RPMI8226 (cell line): ENCODE measurements at regions not wholly inside any gene's neighbourhood (a gene's known extent, or its start where the extent isn't known, plus 50 kb on each side); places are given as distances from the start of the nearest gene placed in this dataset.
"Not testable (repeated sequence)": the region's sequence is repeated elsewhere in the genome, so short reads cannot be mapped to it uniquely, and the experiment has no call there.

Experiments used
- DNase-seq: peaks from one replicate; pipeline ENCODE4 v3.0.0-alpha.2; 2015

GRCh38 chr20:16801919-16802651, 53.9 kb downstream of the OTOR start:
- peak; percentile 71 for DNase-seq

GRCh38 chr20:16802652-16802935, 54.4 kb downstream of the OTOR start:
- DNase-seq = no peak

DNA sequence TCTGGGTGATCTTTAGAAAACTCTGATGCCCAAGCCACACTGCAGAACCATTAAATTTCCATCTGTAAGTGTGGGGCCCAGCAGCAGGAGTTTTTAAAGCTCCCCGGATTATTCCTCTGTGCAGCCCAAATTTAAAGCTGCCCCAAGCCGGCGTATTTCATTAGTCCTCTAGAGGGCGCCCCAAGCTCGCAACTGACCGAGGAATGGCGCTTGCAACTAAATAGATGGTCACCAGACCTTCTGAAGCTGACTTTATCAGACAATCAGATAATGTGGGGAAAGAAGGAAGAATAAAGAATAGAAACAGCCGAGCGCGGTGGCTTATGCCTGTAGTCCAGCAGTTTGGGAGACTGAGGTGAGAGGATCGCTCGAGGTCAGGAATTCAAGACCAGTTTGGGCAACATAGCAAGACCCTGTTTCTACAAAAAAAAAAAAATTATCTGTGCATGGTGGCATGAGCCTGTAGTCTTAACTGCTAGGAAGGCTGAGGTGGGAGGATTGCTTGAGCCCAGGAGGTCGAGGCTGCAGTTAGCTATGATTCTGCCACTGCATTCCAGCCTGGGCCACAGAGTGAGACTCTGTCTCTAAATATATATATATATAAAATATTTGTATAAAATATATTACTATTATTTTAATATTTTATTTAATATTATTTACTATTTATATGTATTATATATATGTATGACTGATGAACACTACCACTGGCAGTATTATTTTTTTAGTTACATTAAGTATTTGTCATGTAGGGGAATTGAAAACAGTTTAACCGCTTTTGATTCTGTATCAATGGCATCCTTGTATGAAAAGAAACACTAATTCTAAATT, 56.0 kb downstream of the OTOR start:
- peak; percentile 61 for DNase-seq

- no peak for DNase-seq
Measured at GRCh38 chr20:16804793-16805187, 56.6 kb downstream of the OTOR start.

- DNase-seq = no peak
Measured at GRCh38 chr20:16806061-16806460, 57.9 kb downstream of the OTOR start.

DNA sequence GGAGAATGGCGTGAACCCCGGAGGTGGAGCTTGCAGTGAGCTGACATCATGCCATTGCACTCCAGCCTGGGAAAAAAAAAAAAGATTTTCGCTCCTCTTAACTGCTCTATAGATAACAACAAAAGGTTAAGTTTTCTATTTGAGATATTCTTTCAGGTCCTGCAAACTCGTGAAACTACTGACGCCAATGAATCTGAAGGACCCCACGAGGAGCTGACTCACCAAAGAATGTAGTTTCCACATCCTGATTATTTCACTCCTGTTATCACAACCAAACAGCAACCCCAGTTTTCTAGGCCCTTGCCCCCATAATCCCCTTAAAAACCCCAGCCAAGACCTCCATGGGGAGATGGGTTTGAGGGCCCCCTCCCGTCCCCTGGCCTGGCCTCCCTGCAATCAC, 58.7 kb downstream of the OTOR start:
- DNase-seq = no peak

DNA sequence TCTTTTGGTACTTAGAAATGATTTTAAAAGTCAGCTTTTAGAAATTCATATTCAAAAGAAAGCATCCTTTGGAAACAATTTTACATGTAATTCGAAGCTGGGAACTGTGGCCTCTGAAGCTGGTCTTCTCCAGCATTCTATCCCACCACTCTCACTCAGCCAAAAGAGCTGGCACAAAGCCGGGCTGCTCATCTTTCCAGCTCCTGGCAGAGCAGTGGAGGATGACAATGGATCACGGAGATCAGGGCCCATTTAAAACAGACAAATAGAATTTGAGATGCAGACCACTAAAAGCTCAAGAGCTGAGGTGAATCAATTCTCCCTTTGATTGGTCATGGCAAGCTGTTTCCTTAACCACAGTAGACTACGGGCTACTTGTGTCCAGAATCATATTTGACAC, 60.6 kb downstream of the OTOR start:
- no peak for DNase-seq

- DNase-seq = no peak
Measured at GRCh38 chr20:16810216-16810615, 62.1 kb downstream of the OTOR start.

- no peak for DNase-seq
Measured at GRCh38 chr20:16816192-16816591, 68.0 kb downstream of the OTOR start.

- DNase-seq = no peak
Measured at GRCh38 chr20:16819483-16819882, 71.3 kb downstream of the OTOR start.

DNA sequence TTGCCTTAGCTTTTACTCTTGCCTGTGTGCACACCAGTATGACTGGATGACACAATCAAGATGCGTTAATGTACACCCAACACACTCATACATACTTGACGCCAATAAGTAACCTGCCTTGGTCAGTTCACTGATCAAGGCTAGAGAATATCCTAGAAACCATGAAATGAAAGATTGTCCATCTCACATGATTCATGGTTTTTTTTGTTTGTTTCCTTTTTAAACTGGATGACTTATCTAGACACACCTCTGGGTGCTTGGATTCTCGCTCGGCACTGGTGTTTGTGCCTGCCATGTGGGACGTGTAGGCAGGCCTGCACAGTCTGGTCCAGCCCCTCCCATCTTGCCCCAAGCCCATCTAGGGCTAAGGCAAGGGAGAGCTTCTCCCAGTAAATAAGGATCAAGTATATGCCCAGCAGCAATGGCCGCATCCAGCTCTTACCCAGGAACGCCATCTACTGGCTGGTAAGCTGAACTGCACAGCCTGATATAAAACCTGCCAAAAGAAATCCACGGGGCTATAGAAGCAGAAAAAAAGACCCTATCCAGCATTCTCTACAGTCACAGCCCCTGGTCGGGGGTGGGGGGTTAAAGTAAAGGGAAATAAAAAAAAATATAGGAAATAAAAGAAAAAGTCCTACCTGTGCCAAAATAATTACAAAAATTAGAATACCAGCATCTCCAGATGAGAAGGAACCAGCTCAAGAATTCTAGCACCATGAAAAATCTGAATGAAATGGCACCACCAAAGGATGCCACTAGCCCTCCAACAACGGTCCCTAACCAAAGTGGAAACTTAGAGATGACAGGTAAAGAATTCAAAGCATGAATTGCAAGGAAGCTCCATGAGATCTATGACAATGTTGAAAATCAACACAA, 73.3 kb downstream of the OTOR start:
- peak; percentile 56 for DNase-seq

- DNase-seq = no peak
Measured at GRCh38 chr20:16824664-16825063, 76.5 kb downstream of the OTOR start.

GRCh38 chr20:16828666-16829305, 80.6 kb downstream of the OTOR start:
- DNase-seq = no peak

DNA sequence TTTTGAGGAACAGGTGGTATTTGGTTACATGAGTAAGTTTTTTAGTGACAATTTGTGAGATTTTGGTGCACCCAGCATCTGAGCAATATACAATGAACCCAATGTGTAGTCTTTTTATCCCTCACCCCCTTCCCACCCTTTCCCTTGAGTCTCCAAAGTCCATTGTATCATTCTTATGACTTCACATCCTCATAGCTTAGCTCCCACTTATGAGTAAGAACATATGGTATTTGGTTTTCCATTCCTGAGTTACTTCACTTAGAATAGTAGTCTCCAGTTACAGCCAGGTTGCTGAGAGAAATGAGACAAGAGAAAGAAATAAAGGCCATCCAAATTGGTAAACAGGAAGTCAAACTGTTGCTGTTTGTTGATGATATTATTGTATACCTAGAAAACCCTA, 87.5 kb downstream of the OTOR start:
- DNase-seq = not testable (repeated sequence)

DNA sequence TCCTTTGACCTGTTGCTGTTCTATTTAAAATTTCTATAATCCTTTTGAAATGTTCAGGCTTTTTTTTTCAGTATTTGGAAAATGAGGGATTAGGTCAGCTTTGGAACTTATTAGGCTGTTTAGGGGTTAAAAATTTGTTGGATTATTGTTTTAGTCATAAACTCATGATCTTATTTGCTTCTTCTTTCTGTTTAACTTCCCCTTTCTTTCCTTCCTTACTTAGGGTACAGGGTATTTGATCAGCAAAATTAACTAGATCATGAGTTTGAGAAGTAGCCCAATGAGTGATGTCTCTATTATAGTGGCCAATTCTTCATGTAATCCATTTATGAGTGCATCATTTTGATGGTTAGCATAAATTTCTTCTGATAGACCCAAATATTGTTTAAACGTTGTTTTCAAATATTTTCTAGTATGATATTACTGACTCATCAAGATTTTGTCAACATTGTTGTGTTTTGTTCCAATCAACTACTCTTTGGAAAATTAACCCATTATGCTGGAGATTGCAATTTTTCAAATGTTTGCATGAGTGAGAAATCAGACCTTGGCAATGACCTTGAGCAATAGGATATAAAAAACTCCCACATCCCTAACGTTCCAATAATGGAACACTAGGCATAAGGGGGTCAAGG, 94.4 kb downstream of the OTOR start:
- DNase-seq = no peak

- DNase-seq = no peak
Measured at GRCh38 chr20:16844406-16844805, 96.2 kb downstream of the OTOR start.

GRCh38 chr20:16846006-16846405, 97.8 kb downstream of the OTOR start:
- DNase-seq = no peak

- DNase-seq = no peak
Measured at GRCh38 chr20:16848061-16848460, 99.9 kb downstream of the OTOR start.

- no peak for DNase-seq
Measured at GRCh38 chr20:16848526-16848925, 100.4 kb downstream of the OTOR start.

- DNase-seq = no peak
Measured at GRCh38 chr20:16860914-16861313, 112.8 kb downstream of the OTOR start.

DNA sequence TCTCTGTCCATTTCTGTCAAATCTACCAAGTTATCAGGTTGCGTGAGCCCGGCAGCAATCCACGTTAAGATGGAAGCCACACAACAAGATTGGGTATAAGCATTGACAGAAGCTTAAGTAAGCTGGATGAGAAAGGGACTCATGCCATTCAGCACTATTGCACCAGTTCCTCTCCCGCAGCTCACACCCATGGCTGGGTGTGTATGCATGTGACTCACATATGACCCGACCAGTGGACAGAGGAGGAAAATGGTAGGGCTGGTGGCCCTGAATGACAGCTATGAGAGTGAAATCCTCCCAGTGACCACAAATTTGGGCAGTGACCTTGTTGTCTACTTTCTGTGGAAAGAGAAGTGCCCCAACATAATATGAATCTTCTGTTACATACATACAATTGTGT, 113.5 kb downstream of the OTOR start:
- DNase-seq = no peak

DNA sequence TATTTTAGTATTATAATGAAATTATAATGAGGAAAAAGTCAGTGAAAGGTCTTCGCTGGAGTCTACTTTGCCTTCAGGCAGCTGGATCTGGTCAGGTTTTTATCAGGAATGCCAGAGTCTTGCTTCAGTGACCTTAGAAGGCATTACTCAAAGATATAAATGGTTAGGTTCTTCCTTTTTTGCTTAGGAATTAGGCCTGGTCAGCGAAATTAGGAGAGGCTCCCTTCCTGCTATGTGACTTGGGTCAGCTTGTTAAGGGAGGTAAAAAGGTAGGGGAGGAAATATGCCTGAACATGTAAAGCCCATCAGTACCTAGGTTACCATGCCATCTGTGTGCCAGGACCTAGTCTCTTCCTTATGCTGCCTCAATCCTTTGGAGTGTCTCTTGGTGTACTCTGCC, 115.1 kb downstream of the OTOR start:
- DNase-seq = no peak

DNA sequence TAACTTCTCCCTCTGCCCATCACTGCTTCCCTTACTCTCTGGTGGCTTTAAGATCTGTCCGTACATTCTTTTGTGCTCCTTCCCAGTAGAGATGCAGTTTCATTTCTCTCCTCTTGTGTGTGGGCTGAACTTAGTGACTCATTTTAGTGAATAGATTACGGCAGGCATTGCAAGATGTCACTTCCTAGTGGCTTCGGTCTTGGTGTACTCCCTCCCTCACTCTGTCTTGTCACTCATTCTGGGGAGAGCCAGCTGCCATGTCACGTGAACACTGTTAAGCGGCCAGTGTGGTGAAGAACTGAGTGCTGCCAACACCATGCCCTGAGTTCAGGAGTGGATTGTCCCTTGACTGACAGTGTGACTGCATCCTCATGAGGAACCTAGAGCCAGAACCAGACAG, 115.9 kb downstream of the OTOR start:
- DNase-seq = peak; percentile 6
